ENCODE measurements at regions not wholly inside any gene's neighbourhood (a gene's known extent, or its start where the extent isn't known, plus 50 kb on each side); places are given as distances from the start of the nearest gene placed in this dataset.

DNA sequence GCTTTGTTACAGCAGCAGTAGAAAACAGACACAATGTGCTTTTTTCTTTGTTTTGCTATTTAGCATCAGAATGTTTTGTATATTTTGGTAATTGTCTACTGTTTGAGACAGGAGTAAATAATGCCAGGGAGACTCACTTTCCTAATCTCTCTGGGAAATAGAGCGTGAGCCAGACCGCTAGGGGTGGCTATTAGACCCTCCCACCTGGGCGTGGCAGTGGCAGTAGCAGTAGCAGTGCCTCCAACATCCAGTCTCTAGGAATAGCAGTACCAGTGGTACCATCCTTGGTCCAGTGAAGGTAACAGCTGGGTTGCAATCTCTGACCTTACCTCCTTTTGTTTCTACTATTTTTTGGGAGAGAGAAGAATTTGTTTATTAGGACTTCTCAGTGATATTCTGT lies 165.7 kb upstream of the MAGI2 start:
- ChIA-PET POLR2A (interaction anchor here (0.7 kb wide), 1 partner anchor 22 kb away, joined by 3 read pairs; no protein-coding TSS in a partner anchor), CTCF (interaction anchor here (1.2 kb wide), 1 partner anchor 15 kb away, joined by 3 read pairs; no protein-coding TSS in a partner anchor)
- peaks cover 0 to 2% (median 0%) of the 10 kb centered on the region in 4 experiments for H3K4me1 ChIP-seq (ENCODE audit: control extremely low read depth in 1 of 4, control insufficient read depth in 4 of 4, insufficient read depth in 4 of 4, low read length in 3 of 4)
- no peak overlapping the region for H3K27ac ChIP-seq (ENCODE audit: insufficient read depth in 1 of 2, low read depth in 1 of 2, low read length in 2 of 2, poor library complexity in 1 of 2, severe bottlenecking in 2 of 2)
- H3K27me3 ChIP-seq (replicated peaks in 2 of 5; ENCODE audit: control insufficient read depth in 4 of 5, insufficient read depth in 5 of 5, low read length in 4 of 5): no peaks in the 10 kb centered on the region
- WGBS (ENCODE audit: insufficient coverage): 97% methylated on average over 3 of the region's 3 CpGs
- DNase-seq: no peak
- no peak overlapping the region for H3K4me3 ChIP-seq (ENCODE audit: control insufficient read depth in 1 of 7, extremely low read depth in 1 of 7, insufficient read depth in 4 of 7, low read depth in 2 of 7, low read length in 6 of 7)
- no peaks in the 10 kb centered on the region for H3K9me3 ChIP-seq (ENCODE audit: control extremely low read depth in 1 of 5, control insufficient read depth in 4 of 5, insufficient read depth in 2 of 5, low read depth in 1 of 5, low read length in 4 of 5)
- H3K36me3 ChIP-seq (ENCODE audit: control insufficient read depth in 4 of 4, insufficient read depth in 4 of 4, low read length in 3 of 4): no peaks in the 10 kb centered on the region

DNA sequence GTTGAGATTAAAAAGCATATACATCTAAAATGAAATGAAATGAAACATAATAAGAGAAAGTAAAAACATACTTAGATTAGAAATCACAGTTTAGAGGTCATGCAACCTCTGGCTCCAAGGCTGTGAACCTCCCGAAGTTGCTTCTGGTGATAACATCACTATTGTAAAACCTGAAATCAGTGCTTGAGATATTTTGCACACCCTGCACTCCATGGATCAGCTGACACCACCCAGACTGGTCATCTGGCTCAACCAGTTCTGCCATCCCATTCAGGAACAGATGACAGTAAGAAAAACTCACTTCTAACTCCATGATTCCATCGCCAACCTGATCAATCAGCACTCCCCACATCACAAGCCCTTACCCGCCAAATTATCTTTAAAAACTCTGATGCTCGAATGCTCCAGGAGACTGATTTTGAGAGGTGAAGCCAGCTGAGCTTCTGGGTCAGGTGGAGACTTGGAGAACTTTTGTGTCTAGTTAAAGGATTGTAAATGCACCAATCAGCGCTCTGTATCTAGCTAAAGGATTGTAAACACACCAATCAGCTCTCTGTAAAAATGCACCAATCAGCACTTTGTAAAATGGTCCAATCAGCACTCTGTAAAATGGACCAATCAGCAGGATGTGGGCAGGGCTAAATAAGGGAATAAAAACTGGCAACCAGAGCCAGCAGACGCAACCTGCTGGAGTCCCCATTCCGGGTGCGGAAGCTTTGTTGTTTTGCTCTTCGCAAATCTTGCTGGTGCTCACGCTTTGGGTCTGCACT lies 162.6 kb upstream of the MAGI2 start:
- H3K4me3 ChIP-seq (ENCODE audit: control insufficient read depth in 1 of 7, extremely low read depth in 1 of 7, insufficient read depth in 4 of 7, low read depth in 2 of 7, low read length in 6 of 7): no peak overlapping the region
- POLR2A ChIA-PET: no interaction called here
- WGBS (ENCODE audit: insufficient coverage): 90% methylated on average over 8 of the region's 10 CpGs
- H3K27me3 ChIP-seq (replicated peaks in 2 of 5; ENCODE audit: control insufficient read depth in 4 of 5, insufficient read depth in 5 of 5, low read length in 4 of 5): no peaks in the 10 kb centered on the region
- no peaks in the 10 kb centered on the region for H3K9me3 ChIP-seq (ENCODE audit: control extremely low read depth in 1 of 5, control insufficient read depth in 4 of 5, insufficient read depth in 2 of 5, low read depth in 1 of 5, low read length in 4 of 5)
- H3K4me1 ChIP-seq (ENCODE audit: control extremely low read depth in 1 of 4, control insufficient read depth in 4 of 4, insufficient read depth in 4 of 4, low read length in 3 of 4): peaks cover 0 to 2% (median 0%) of the 10 kb centered on the region in 4 experiments
- no peaks in the 10 kb centered on the region for H3K36me3 ChIP-seq (ENCODE audit: control insufficient read depth in 4 of 4, insufficient read depth in 4 of 4, low read length in 3 of 4)
- H3K27ac ChIP-seq (ENCODE audit: insufficient read depth in 1 of 2, low read depth in 1 of 2, low read length in 2 of 2, poor library complexity in 1 of 2, severe bottlenecking in 2 of 2): no peak overlapping the region
- CTCF ChIA-PET: no interaction called here
- DNase-seq: no peak

DNA sequence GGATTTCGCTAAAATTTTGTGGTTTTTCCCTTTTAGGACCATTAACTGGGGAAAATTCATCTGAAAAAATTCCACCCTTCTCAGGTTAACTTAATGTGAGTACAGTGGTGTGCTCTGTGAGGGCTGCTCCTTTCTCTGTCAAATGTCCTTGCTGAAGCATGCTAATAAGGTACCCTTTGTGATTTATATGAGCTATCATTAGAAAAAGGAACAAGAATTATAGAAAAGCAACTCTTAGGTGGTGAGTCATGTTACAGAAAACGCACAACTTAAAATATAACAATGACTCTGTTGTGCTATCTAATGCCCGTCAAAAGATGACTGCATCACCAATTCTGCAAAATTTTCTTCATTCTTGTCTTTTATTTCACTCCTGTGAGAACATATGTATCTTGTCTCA lies 162.0 kb upstream of the MAGI2 start:
- DNase-seq: no peak
- POLR2A ChIA-PET: no interaction called here
- Histone ChIP-seq H3K4me3 (ENCODE audit: control insufficient read depth in 1 of 7, extremely low read depth in 1 of 7, insufficient read depth in 4 of 7, low read depth in 2 of 7, low read length in 6 of 7) (no peak overlapping the region), H3K4me1 (ENCODE audit: control extremely low read depth in 1 of 4, control insufficient read depth in 4 of 4, insufficient read depth in 4 of 4, low read length in 3 of 4) (peaks cover 0 to 2% (median 0%) of the 10 kb centered on the region in 4 experiments), H3K36me3 (ENCODE audit: control insufficient read depth in 4 of 4, insufficient read depth in 4 of 4, low read length in 3 of 4) (no peaks in the 10 kb centered on the region), H3K27ac (ENCODE audit: insufficient read depth in 1 of 2, low read depth in 1 of 2, low read length in 2 of 2, poor library complexity in 1 of 2, severe bottlenecking in 2 of 2) (no peak overlapping the region), H3K27me3 (replicated peaks in 2 of 5; ENCODE audit: control insufficient read depth in 4 of 5, insufficient read depth in 5 of 5, low read length in 4 of 5) (no peaks in the 10 kb centered on the region), H3K9me3 (ENCODE audit: control extremely low read depth in 1 of 5, control insufficient read depth in 4 of 5, insufficient read depth in 2 of 5, low read depth in 1 of 5, low read length in 4 of 5) (no peaks in the 10 kb centered on the region)
- 100% methylated on average over 1 of the region's 3 CpGs for WGBS (ENCODE audit: insufficient coverage)
- CTCF ChIA-PET: no interaction called here

- POLR2A ChIA-PET: no interaction called here
- no peak for DNase-seq
- no peak overlapping the region for H3K4me3 ChIP-seq (ENCODE audit: control insufficient read depth in 1 of 7, extremely low read depth in 1 of 7, insufficient read depth in 4 of 7, low read depth in 2 of 7, low read length in 6 of 7)
- CTCF ChIA-PET: interaction anchor here (1.2 kb wide), 1 partner anchor 14 kb away, joined by 3 read pairs; no protein-coding TSS in a partner anchor
- H3K36me3 ChIP-seq (ENCODE audit: control insufficient read depth in 4 of 4, insufficient read depth in 4 of 4, low read length in 3 of 4): no peaks in the 10 kb centered on the region
- no peaks in the 10 kb centered on the region for H3K27me3 ChIP-seq (replicated peaks in 2 of 5; ENCODE audit: control insufficient read depth in 4 of 5, insufficient read depth in 5 of 5, low read length in 4 of 5)
- no peaks in the 10 kb centered on the region for H3K9me3 ChIP-seq (ENCODE audit: control extremely low read depth in 1 of 5, control insufficient read depth in 4 of 5, insufficient read depth in 2 of 5, low read depth in 1 of 5, low read length in 4 of 5)
- H3K27ac ChIP-seq (ENCODE audit: insufficient read depth in 1 of 2, low read depth in 1 of 2, low read length in 2 of 2, poor library complexity in 1 of 2, severe bottlenecking in 2 of 2): no peak overlapping the region
- WGBS (ENCODE audit: insufficient coverage): no CpG with 5 or more reads among the region's 3 CpGs
- no peaks in the 10 kb centered on the region for H3K4me1 ChIP-seq (ENCODE audit: control extremely low read depth in 1 of 4, control insufficient read depth in 4 of 4, insufficient read depth in 4 of 4, low read length in 3 of 4)
Measured at GRCh38 chr7:79612903-79613302, 159.4 kb upstream of the MAGI2 start.

GRCh38 chr7:79612022-79612421 lies 158.6 kb upstream of the MAGI2 start:
- POLR2A ChIA-PET: no interaction called here
- no peak for DNase-seq
- Histone ChIP-seq H3K4me1 (ENCODE audit: control extremely low read depth in 1 of 4, control insufficient read depth in 4 of 4, insufficient read depth in 4 of 4, low read length in 3 of 4) (no peaks in the 10 kb centered on the region), H3K27ac (ENCODE audit: insufficient read depth in 1 of 2, low read depth in 1 of 2, low read length in 2 of 2, poor library complexity in 1 of 2, severe bottlenecking in 2 of 2) (no peak overlapping the region), H3K9me3 (ENCODE audit: control extremely low read depth in 1 of 5, control insufficient read depth in 4 of 5, insufficient read depth in 2 of 5, low read depth in 1 of 5, low read length in 4 of 5) (no peaks in the 10 kb centered on the region), H3K36me3 (ENCODE audit: control insufficient read depth in 4 of 4, insufficient read depth in 4 of 4, low read length in 3 of 4) (no peaks in the 10 kb centered on the region), H3K27me3 (replicated peaks in 2 of 5; ENCODE audit: control insufficient read depth in 4 of 5, insufficient read depth in 5 of 5, low read length in 4 of 5) (no peaks in the 10 kb centered on the region), H3K4me3 (ENCODE audit: control insufficient read depth in 1 of 7, extremely low read depth in 1 of 7, insufficient read depth in 4 of 7, low read depth in 2 of 7, low read length in 6 of 7) (no peak overlapping the region)
- WGBS (ENCODE audit: insufficient coverage): no CpG with 5 or more reads among the region's 2 CpGs
- CTCF ChIA-PET: no interaction called here

GRCh38 chr7:79610748-79611304 lies 157.4 kb upstream of the MAGI2 start:
- no peak for DNase-seq
- ChIA-PET CTCF (no interaction called here), POLR2A (no interaction called here)
- WGBS (ENCODE audit: insufficient coverage): 100% methylated on average over 2 of the region's 3 CpGs
- H3K9me3 ChIP-seq (ENCODE audit: control extremely low read depth in 1 of 5, control insufficient read depth in 4 of 5, insufficient read depth in 2 of 5, low read depth in 1 of 5, low read length in 4 of 5): no peaks in the 10 kb centered on the region
- H3K27me3 ChIP-seq (replicated peaks in 2 of 5; ENCODE audit: control insufficient read depth in 4 of 5, insufficient read depth in 5 of 5, low read length in 4 of 5): no peaks in the 10 kb centered on the region
- H3K4me3 ChIP-seq (ENCODE audit: control insufficient read depth in 1 of 7, extremely low read depth in 1 of 7, insufficient read depth in 4 of 7, low read depth in 2 of 7, low read length in 6 of 7): no peak overlapping the region
- no peaks in the 10 kb centered on the region for H3K36me3 ChIP-seq (ENCODE audit: control insufficient read depth in 4 of 4, insufficient read depth in 4 of 4, low read length in 3 of 4)
- H3K4me1 ChIP-seq (ENCODE audit: control extremely low read depth in 1 of 4, control insufficient read depth in 4 of 4, insufficient read depth in 4 of 4, low read length in 3 of 4): no peaks in the 10 kb centered on the region
- no peak overlapping the region for H3K27ac ChIP-seq (ENCODE audit: insufficient read depth in 1 of 2, low read depth in 1 of 2, low read length in 2 of 2, poor library complexity in 1 of 2, severe bottlenecking in 2 of 2)

DNA sequence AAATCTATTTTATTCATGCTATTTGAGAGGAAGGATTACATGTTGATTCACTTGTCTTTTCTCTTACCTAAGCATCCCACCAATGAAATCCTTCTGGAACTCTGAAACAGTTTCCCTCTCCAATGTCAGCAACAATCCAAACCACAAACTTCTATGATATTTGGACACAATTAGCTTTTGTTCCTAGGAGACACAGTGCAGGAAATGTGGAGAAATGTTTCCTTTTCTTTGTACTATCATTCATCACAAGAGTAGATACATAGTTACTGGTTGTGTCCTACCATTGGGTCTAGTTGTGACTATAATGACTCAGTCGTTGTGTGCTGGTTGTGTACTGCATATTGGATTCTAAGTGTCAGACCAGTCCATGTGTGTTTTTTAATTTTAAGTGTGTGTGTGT lies 156.8 kb upstream of the MAGI2 start:
- H3K9me3 ChIP-seq (ENCODE audit: control extremely low read depth in 1 of 5, control insufficient read depth in 4 of 5, insufficient read depth in 2 of 5, low read depth in 1 of 5, low read length in 4 of 5): no peaks in the 10 kb centered on the region
- no peak overlapping the region for H3K4me3 ChIP-seq (ENCODE audit: control insufficient read depth in 1 of 7, extremely low read depth in 1 of 7, insufficient read depth in 4 of 7, low read depth in 2 of 7, low read length in 6 of 7)
- H3K27ac ChIP-seq (ENCODE audit: insufficient read depth in 1 of 2, low read depth in 1 of 2, low read length in 2 of 2, poor library complexity in 1 of 2, severe bottlenecking in 2 of 2): no peak overlapping the region
- ChIA-PET POLR2A (no interaction called here), CTCF (no interaction called here)
- DNase-seq: no peak
- H3K4me1 ChIP-seq (ENCODE audit: control extremely low read depth in 1 of 4, control insufficient read depth in 4 of 4, insufficient read depth in 4 of 4, low read length in 3 of 4): no peaks in the 10 kb centered on the region
- WGBS (ENCODE audit: insufficient coverage): no CpG with 5 or more reads among the region's 1 CpG
- no peaks in the 10 kb centered on the region for H3K36me3 ChIP-seq (ENCODE audit: control insufficient read depth in 4 of 4, insufficient read depth in 4 of 4, low read length in 3 of 4)
- H3K27me3 ChIP-seq (replicated peaks in 2 of 5; ENCODE audit: control insufficient read depth in 4 of 5, insufficient read depth in 5 of 5, low read length in 4 of 5): no peaks in the 10 kb centered on the region

All from common myeloid progenitor, CD34-positive (primary cell).